ENCODE measurements at regions not wholly inside any gene's neighbourhood (a gene's known extent, or its start where the extent isn't known, plus 50 kb on each side); places are given as distances from the start of the nearest gene placed in this dataset.
"Not testable (repeated sequence)": the region's sequence is repeated elsewhere in the genome, so short reads cannot be mapped to it uniquely, and the experiment has no call there.

- CTCF ChIA-PET: no interaction called here
- Histone ChIP-seq H3K9me3 (ENCODE audit: control insufficient read depth, insufficient read depth, low read length) (no peaks in the 10 kb centered on the region), H3K27me3 (ENCODE audit: control insufficient read depth, insufficient read depth, low read length) (no peaks in the 10 kb centered on the region), H3K27ac (ENCODE audit: low read depth, low read length) (no peak overlapping the region), H3K4me3 (ENCODE audit: low read depth, low read length) (no peak overlapping the region)
- DNase-seq (ENCODE audit: low read depth, low spot score): no peak
- no peak for TF ChIP-seq CTCF (IDR thresholded peaks at IDR 0.05; ENCODE audit: low read depth, low read length)
- POLR2A ChIA-PET: no interaction called here
Measured at GRCh38 chr14:83908419-83908818, 1621.5 kb upstream of the FLRT2 start.

- no peak for TF ChIP-seq CTCF (IDR thresholded peaks at IDR 0.05; ENCODE audit: low read depth, low read length)
- ChIA-PET POLR2A (no interaction called here), CTCF (no interaction called here)
- no peaks in the 10 kb centered on the region for H3K9me3 ChIP-seq (ENCODE audit: control insufficient read depth, insufficient read depth, low read length)
- no peak for DNase-seq (ENCODE audit: low read depth, low spot score)
- H3K27me3 ChIP-seq (ENCODE audit: control insufficient read depth, insufficient read depth, low read length): no peaks in the 10 kb centered on the region
- no peak overlapping the region for H3K4me3 ChIP-seq (ENCODE audit: low read depth, low read length)
- no peak overlapping the region for H3K27ac ChIP-seq (ENCODE audit: low read depth, low read length)
Measured at GRCh38 chr14:83909507-83909906, 1620.4 kb upstream of the FLRT2 start.

DNA sequence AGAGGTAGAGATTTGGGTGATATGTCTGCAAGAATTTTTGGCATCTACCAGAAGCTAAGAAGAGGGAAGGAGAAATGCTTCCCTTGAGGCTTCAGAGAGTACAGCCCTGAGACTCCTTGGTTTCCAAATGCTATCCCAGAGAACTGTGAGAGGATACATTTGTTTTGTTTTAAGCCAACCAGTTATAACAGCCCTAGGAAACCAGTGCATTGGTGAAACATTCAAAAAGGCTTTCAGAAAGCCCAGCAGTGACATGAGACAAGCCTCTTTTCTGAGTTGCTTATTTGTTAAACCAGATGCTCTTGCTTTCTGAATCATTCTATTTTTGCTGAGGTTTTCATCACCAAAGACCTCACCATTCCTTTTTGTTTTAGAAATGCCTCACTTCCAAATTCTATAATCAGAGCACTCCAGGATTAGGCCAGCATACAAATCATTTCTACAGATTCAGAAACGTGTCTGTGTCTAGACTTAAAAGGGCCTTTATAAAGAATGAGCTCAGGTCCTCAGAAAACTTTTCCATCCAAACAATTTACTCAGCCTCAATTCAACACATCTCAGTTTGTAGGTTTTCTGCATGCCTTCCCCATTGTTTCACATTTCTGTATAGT lies 1617.8 kb upstream of the FLRT2 start:
- CTCF ChIA-PET: interaction anchor here (0.5 kb wide), 1 partner anchor 978 kb away, joined by 3 read pairs; no protein-coding TSS in a partner anchor
- TF ChIP-seq CTCF (IDR thresholded peaks at IDR 0.05; ENCODE audit: low read depth, low read length): no peak
- Histone ChIP-seq H3K27ac (ENCODE audit: low read depth, low read length) (no peak overlapping the region), H3K4me3 (ENCODE audit: low read depth, low read length) (no peak overlapping the region), H3K9me3 (ENCODE audit: control insufficient read depth, insufficient read depth, low read length) (no peaks in the 10 kb centered on the region), H3K27me3 (ENCODE audit: control insufficient read depth, insufficient read depth, low read length) (no peaks in the 10 kb centered on the region)
- POLR2A ChIA-PET: no interaction called here
- no peak for DNase-seq (ENCODE audit: low read depth, low spot score)

- DNase-seq (ENCODE audit: low read depth, low spot score): no peak
- ChIA-PET POLR2A (no interaction called here), CTCF (no interaction called here)
- Histone ChIP-seq H3K9me3 (ENCODE audit: control insufficient read depth, insufficient read depth, low read length) (no peaks in the 10 kb centered on the region), H3K27ac (ENCODE audit: low read depth, low read length) (no peak overlapping the region), H3K4me3 (ENCODE audit: low read depth, low read length) (no peak overlapping the region), H3K27me3 (ENCODE audit: control insufficient read depth, insufficient read depth, low read length) (no peaks in the 10 kb centered on the region)
- TF ChIP-seq CTCF (IDR thresholded peaks at IDR 0.05; ENCODE audit: low read depth, low read length): no peak
Measured at GRCh38 chr14:83913476-83913875, 1616.5 kb upstream of the FLRT2 start.

- ChIA-PET POLR2A (no interaction called here), CTCF (no interaction called here)
- Histone ChIP-seq H3K27me3 (ENCODE audit: control insufficient read depth, insufficient read depth, low read length) (no peaks in the 10 kb centered on the region), H3K9me3 (ENCODE audit: control insufficient read depth, insufficient read depth, low read length) (no peaks in the 10 kb centered on the region), H3K4me3 (ENCODE audit: low read depth, low read length) (no peak overlapping the region), H3K27ac (ENCODE audit: low read depth, low read length) (no peak overlapping the region)
- no peak for DNase-seq (ENCODE audit: low read depth, low spot score)
- TF ChIP-seq CTCF (IDR thresholded peaks at IDR 0.05; ENCODE audit: low read depth, low read length): no peak
Measured at GRCh38 chr14:83918546-83918945, 1611.4 kb upstream of the FLRT2 start.

- H3K9me3 ChIP-seq (ENCODE audit: control insufficient read depth, insufficient read depth, low read length); H3K4me3 ChIP-seq (ENCODE audit: low read depth, low read length); CTCF ChIA-PET; DNase-seq (ENCODE audit: low read depth, low spot score); H3K27ac ChIP-seq (ENCODE audit: low read depth, low read length); H3K27me3 ChIP-seq (ENCODE audit: control insufficient read depth, insufficient read depth, low read length); POLR2A ChIA-PET: not testable (repeated sequence)
Measured at GRCh38 chr14:83919675-83920074, 1610.3 kb upstream of the FLRT2 start.
